HCT116 (cell line): ENCODE measurements at regions not wholly inside any gene's neighbourhood (a gene's known extent, or its start where the extent isn't known, plus 50 kb on each side); places are given as distances from the start of the nearest gene placed in this dataset.

ENCODE experiments used
- ATAC-seq: fragments of 200-7000 bp; cut with Tn5 transposase; 2 replicates; pipeline ENCODE4 v1.9.1; 2020; ENCODE audit warnings: mild to moderate bottlenecking, moderate library complexity
- BruUV-seq: library from RNA; stranded (reverse); fragments of 400-500 nt; replicated peaks from 2 replicates; lab custom pipeline; 2021; lab: Mats Ljungman, UMichigan
- CTCF ChIA-PET: fragments of 300-600 bp; sonication (Branson Sonifier 250); formaldehyde crosslinking; loops from one replicate; lab custom pipeline; 2021; ENCODE audit warnings: antibody characterized with exemption; lab: Charles Lee
- POLR2A ChIA-PET: fragments of 300-600, 350-600 bp; sonication (Branson Sonifier 250); formaldehyde crosslinking; loops from one replicate; lab custom pipeline; 2021; ENCODE audit warnings: antibody characterized with exemption; lab: Charles Lee
- RAD21 ChIA-PET, 2 experiments: fragments of 300-600 bp; sonication (Branson Sonifier 250); formaldehyde crosslinking; loops; one replicate each; lab custom pipeline; 2023; ENCODE audit warnings: low total read pairs in 2 of 2; ENCODE audit not compliant: uncharacterized antibody in 2 of 2, unreplicated experiment in 2 of 2, low non-redundant PET in 1 of 2; lab: Charles Lee
- DNase-seq: peaks from one replicate; pipeline ENCODE4 v3.0.0-alpha.2; 2010; ENCODE audit warnings: low read depth, low spot score
- H2AFZ ChIP-seq: fragments of 200-600 bp; shearing (Covaris generic), sonication (generic); 2 replicates; pipeline ENCODE4 v1.6.1; 2017; ENCODE audit warnings: low read depth, mixed run types, mixed read lengths, antibody characterized with exemption, low read length; ENCODE audit not compliant: poor library complexity, severe bottlenecking
- H3K27ac ChIP-seq: 2 replicates; pipeline ENCODE4 v1.5.1; 2012; ENCODE audit warnings: low read depth, low read length
- H3K27me3 ChIP-seq: fragments of 200-600 bp; sonication (generic); 2 replicates; pipeline ENCODE4 v1.6.1; 2016; ENCODE audit warnings: mixed run types, low read length, mixed read lengths; ENCODE audit not compliant: insufficient read depth
- H3K36me3 ChIP-seq, 2 experiments: fragments of 200-500 bp in 1 of 2; fragments of 200-600 bp in 1 of 2; sonication (Bioruptor generic) in 1 of 2; sonication (generic) in 1 of 2; 2 replicates each; pipeline versions ENCODE4 v1.5.1 to v1.6.1; 2014 to 2016; ENCODE audit warnings: low read length in 2 of 2, inconsistent platforms in 1 of 2, mixed read lengths in 1 of 2, mixed run types in 1 of 2; ENCODE audit not compliant: insufficient read depth in 2 of 2, control insufficient read depth in 1 of 2
- H3K4me1 ChIP-seq, 2 experiments: fragments of 200-600 bp in 1 of 2; sonication (generic) in 1 of 2; 2 replicates each; pipeline versions ENCODE4 v1.5.1 to v1.6.1; 2012 to 2017; ENCODE audit warnings: low read length in 2 of 2, inconsistent platforms in 1 of 2, mild to moderate bottlenecking in 1 of 2, mixed read lengths in 1 of 2, mixed run types in 1 of 2, moderate library complexity in 1 of 2; ENCODE audit not compliant: insufficient read depth in 2 of 2, control insufficient read depth in 1 of 2
- H3K4me2 ChIP-seq: fragments of 200-600 bp; sonication (generic); 2 replicates; pipeline ENCODE4 v1.6.1; 2017; ENCODE audit warnings: mixed run types, low read length, mixed read lengths
- H3K4me3 ChIP-seq, 2 experiments: fragments of 200-600 bp in 1 of 2; sonication (generic) in 1 of 2; replicated peaks in 1 of 2; 2 replicates each; pipeline ENCODE4 v1.5.1; 2011 to 2016; ENCODE audit warnings: low read length in 2 of 2, control low read depth in 1 of 2, low read depth in 1 of 2, mild to moderate bottlenecking in 1 of 2, mixed read lengths in 1 of 2, mixed run types in 1 of 2
- H3K79me2 ChIP-seq: fragments of 200-600 bp; sonication (generic); 2 replicates; pipeline ENCODE4 v1.6.1; 2017; ENCODE audit warnings: mild to moderate bottlenecking, mixed run types, low read length, moderate library complexity, mixed read lengths; ENCODE audit not compliant: insufficient read depth
- H3K9ac ChIP-seq: fragments of 200-600 bp; sonication (generic); 2 replicates; pipeline ENCODE4 v1.6.1; 2016; ENCODE audit warnings: low read length, mixed read lengths
- H3K9me2 ChIP-seq: fragments of 200-600 bp; sonication (generic), shearing (Covaris generic); 2 replicates; pipeline ENCODE4 v1.6.1; 2017; ENCODE audit warnings: mixed run types, mild to moderate bottlenecking, moderate library complexity; ENCODE audit not compliant: insufficient read depth
- H3K9me3 ChIP-seq, 2 experiments: fragments of 200-500 bp in 1 of 2; fragments of 200-600 bp in 1 of 2; sonication (Bioruptor generic) in 1 of 2; sonication (generic) in 1 of 2; 2 replicates each; pipeline ENCODE4 v1.6.1; 2014 to 2017; ENCODE audit warnings: low read length in 2 of 2, mixed read lengths in 2 of 2, inconsistent platforms in 1 of 2, low read depth in 1 of 2, mild to moderate bottlenecking in 1 of 2, mixed run types in 1 of 2, moderate library complexity in 1 of 2; ENCODE audit not compliant: control insufficient read depth in 1 of 2, insufficient read depth in 1 of 2
- H4K20me1 ChIP-seq: fragments of 200-600 bp; sonication (generic), shearing (Covaris generic); 2 replicates; pipeline ENCODE4 v1.6.1; 2017; ENCODE audit warnings: mixed run types, mild to moderate bottlenecking, moderate library complexity; ENCODE audit not compliant: insufficient read depth
- CBX3 ChIP-seq: IDR thresholded peaks from 2 replicates; pipeline ENCODE4 v1.6.1; 2012; ENCODE audit warnings: low read depth
- CEBPB ChIP-seq: IDR thresholded peaks from 2 replicates; pipeline ENCODE4 v1.6.1; 2012; ENCODE audit warnings: low read depth
- EGR1 ChIP-seq: IDR thresholded peaks from 2 replicates; pipeline ENCODE4 v1.6.1; 2012; ENCODE audit warnings: low read depth
- ELF1 ChIP-seq: IDR thresholded peaks from 2 replicates; pipeline ENCODE4 v1.6.1; 2012; ENCODE audit warnings: low read depth, borderline replicate concordance
- EZH2phosphoT487 ChIP-seq: fragments of 200-600 bp; IDR thresholded peaks from 2 replicates; pipeline ENCODE4 v1.6.1; 2018; ENCODE audit warnings: antibody characterized with exemption, borderline replicate concordance
- FOSL1 ChIP-seq: IDR thresholded peaks from 2 replicates; pipeline ENCODE4 v1.6.1; 2012; ENCODE audit warnings: low read depth
- JUND ChIP-seq: IDR thresholded peaks from 2 replicates; pipeline ENCODE4 v1.6.1; 2012
- POLR2A ChIP-seq: IDR thresholded peaks from 2 replicates; pipeline ENCODE4 v1.7.0; 2011; ENCODE audit warnings: borderline replicate concordance; ENCODE audit not compliant: insufficient read depth, insufficient read length; ENCODE audit errors: extremely low read depth
- POLR2AphosphoS5 ChIP-seq: IDR thresholded peaks from 2 replicates; pipeline ENCODE4 v1.6.1; 2011; ENCODE audit warnings: mild to moderate bottlenecking, low read depth, low read length, moderate library complexity
- RAD21 ChIP-seq: IDR thresholded peaks from 2 replicates; pipeline ENCODE4 v1.6.1; 2012; ENCODE audit warnings: low read depth, mild to moderate bottlenecking
- SP1 ChIP-seq: IDR thresholded peaks from 2 replicates; pipeline ENCODE4 v1.6.1; 2012; ENCODE audit warnings: low read depth
- SRF ChIP-seq: IDR thresholded peaks from 2 replicates; pipeline ENCODE4 v1.6.1; 2012; ENCODE audit warnings: low read depth
- TCF7L2 ChIP-seq: IDR thresholded peaks from 2 replicates; pipeline ENCODE4 v1.7.0; 2011; ENCODE audit warnings: borderline replicate concordance, inconsistent platforms; ENCODE audit not compliant: insufficient read depth, insufficient read length; ENCODE audit errors: extremely low read depth
- ZNF274 ChIP-seq: fragments of 200-500 bp; sonication (Bioruptor generic); IDR thresholded peaks from 2 replicates; pipeline ENCODE4 v1.6.1; 2014; ENCODE audit warnings: mild to moderate bottlenecking, low read depth, low read length, inconsistent platforms
- intact Hi-C: fragments of 100-400 bp; cut with micrococcal nuclease; formaldehyde crosslinking; loops from 2 replicates; pipeline ENCODE4 v1.10.0; 2022
- TF ChIP-seq, protein P1 (sequence below): IDR thresholded peaks from 2 replicates; pipeline ENCODE4 v1.6.1; 2012
- TF ChIP-seq, protein P2 (sequence below): IDR thresholded peaks from 2 replicates; pipeline ENCODE4 v1.6.1; 2012
- TF ChIP-seq, protein P3 (sequence below): IDR thresholded peaks from 2 replicates; pipeline ENCODE4 v1.6.1; 2011; ENCODE audit warnings: mild to moderate bottlenecking, low read length, moderate library complexity; ENCODE audit not compliant: insufficient replicate concordance; ENCODE audit errors: extremely low read depth

DNA sequence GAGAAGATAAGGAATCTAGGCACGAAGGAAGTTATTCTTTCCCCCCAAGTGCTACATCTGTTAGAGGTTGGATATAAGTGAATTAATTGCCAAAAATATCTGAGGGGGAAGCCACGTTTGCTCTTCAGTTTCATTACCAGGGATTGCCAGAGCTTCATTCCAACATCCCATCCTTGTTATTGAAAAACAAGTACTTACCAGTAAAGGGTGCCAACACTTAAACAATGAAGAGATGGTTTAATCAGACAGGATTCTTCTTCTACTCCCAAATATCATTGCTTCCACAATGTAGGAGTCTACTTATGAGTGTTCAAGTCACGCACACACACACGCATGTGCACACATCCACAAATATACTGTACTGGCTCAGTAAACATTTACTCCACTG is 312.4 kb downstream of the RPAP3 start:
- no peak overlapping the region for H2AFZ ChIP-seq
- no peak overlapping the region for H3K27ac ChIP-seq
- H3K27me3 ChIP-seq = no peaks in the 10 kb centered on the region
- TF ChIP-seq SP1 = no peak
- TF ChIP-seq RAD21 = no peak
- TF ChIP-seq, all 23 proteins: peak for 0
- no peaks in the 10 kb centered on the region for H4K20me1 ChIP-seq
- H3K4me3 ChIP-seq = no peak overlapping the region
- no TSS peak for BruUV-seq
- CTCF ChIA-PET = no interaction called here
- no peaks in the 10 kb centered on the region for H3K36me3 ChIP-seq
- ATAC-seq (no peak), DNase-seq (no peak)
- no peak overlapping the region for H3K4me2 ChIP-seq
- no peaks in the 10 kb centered on the region for H3K9me2 ChIP-seq
- peaks cover 0 to 4% of the 10 kb centered on the region in 2 experiments; a peak in 2 of 4 replicates for H3K4me1 ChIP-seq
- intact Hi-C loops = no loop called here
- no peaks in the 10 kb centered on the region for H3K79me2 ChIP-seq
- RAD21 ChIA-PET = no interaction called here
- no peak overlapping the region for H3K9ac ChIP-seq
- no peaks in the 10 kb centered on the region for H3K9me3 ChIP-seq
- POLR2A ChIA-PET = no interaction called here

DNA sequence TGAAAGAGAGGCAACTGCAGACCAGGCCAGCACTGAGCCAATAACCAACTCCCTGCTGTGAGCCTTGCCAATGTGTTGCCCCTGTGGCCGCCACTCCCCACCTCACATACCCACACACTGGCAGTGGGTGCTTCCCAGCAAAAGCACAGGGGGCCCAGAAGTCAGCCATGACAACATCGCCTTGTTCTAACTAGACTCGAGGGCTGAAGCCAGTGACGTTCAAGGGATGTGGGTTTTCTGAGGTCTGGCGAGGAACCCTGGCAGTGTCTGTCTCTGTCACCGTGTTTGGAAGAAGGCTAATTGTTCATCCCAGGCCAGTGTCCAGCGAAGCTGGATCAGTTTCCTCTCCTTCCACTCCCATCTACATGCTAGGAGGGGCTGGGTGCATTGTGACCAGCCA is 311.8 kb upstream of the AMIGO2 start:
- H3K9me3 ChIP-seq = no peaks in the 10 kb centered on the region
- H3K4me2 ChIP-seq = no peak overlapping the region
- ChIA-PET CTCF (no interaction called here), RAD21 (no interaction called here), POLR2A (no interaction called here)
- TF ChIP-seq TCF7L2 (no peak), ELF1 (no peak), EGR1 (no peak), ZNF274 (no peak), SRF (no peak), FOSL1 (no peak), POLR2A (no peak), EZH2phosphoT487 (no peak), JUND (no peak), POLR2AphosphoS5 (no peak), CEBPB (no peak), CBX3 (no peak), SP1 (no peak)
- TF ChIP-seq, protein P1, sequence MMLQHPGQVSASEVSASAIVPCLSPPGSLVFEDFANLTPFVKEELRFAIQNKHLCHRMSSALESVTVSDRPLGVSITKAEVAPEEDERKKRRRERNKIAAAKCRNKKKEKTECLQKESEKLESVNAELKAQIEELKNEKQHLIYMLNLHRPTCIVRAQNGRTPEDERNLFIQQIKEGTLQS = no peak
- TF ChIP-seq, protein P2, sequence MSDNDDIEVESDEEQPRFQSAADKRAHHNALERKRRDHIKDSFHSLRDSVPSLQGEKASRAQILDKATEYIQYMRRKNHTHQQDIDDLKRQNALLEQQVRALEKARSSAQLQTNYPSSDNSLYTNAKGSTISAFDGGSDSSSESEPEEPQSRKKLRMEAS = no peak
- TF ChIP-seq, protein P3, sequence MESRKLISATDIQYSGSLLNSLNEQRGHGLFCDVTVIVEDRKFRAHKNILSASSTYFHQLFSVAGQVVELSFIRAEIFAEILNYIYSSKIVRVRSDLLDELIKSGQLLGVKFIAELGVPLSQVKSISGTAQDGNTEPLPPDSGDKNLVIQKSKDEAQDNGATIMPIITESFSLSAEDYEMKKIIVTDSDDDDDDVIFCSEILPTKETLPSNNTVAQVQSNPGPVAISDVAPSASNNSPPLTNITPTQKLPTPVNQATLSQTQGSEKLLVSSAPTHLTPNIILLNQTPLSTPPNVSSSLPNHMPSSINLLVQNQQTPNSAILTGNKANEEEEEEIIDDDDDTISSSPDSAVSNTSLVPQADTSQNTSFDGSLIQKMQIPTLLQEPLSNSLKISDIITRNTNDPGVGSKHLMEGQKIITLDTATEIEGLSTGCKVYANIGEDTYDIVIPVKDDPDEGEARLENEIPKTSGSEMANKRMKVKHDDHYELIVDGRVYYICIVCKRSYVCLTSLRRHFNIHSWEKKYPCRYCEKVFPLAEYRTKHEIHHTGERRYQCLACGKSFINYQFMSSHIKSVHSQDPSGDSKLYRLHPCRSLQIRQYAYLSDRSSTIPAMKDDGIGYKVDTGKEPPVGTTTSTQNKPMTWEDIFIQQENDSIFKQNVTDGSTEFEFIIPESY = no peak
- H3K9ac ChIP-seq = no peak overlapping the region
- H3K9me2 ChIP-seq = no peaks in the 10 kb centered on the region
- no peaks in the 10 kb centered on the region for H3K27me3 ChIP-seq
- intact Hi-C loops = no loop called here
- H3K27ac ChIP-seq = no peak overlapping the region
- no peak overlapping the region for H3K4me3 ChIP-seq
- no peaks in the 10 kb centered on the region for H3K79me2 ChIP-seq
- ATAC-seq = no peak
- no TSS peak for BruUV-seq
- peaks cover 0 to 4% of the 10 kb centered on the region in 2 experiments; a peak in 2 of 4 replicates for H3K4me1 ChIP-seq
- no peaks in the 10 kb centered on the region for H4K20me1 ChIP-seq
- H3K36me3 ChIP-seq = no peaks in the 10 kb centered on the region
- no peak for DNase-seq
- no peak overlapping the region for H2AFZ ChIP-seq
